Uterus (tissue), 3 donors: ENCODE measurements at regions not wholly inside any gene's neighbourhood (a gene's known extent, or its start where the extent isn't known, plus 50 kb on each side); places are given as distances from the start of the nearest gene placed in this dataset.

Source experiments
- DNase-seq, 2 donors: peaks; one replicate each; pipeline ENCODE4 v3.0.0-alpha.2; 2019 to 2020
- H3K27ac ChIP-seq, 2 donors: fragments of 200-600 bp; sonication (generic); 1 replicate in 1 of 2; 2 replicates in 1 of 2; pipeline ENCODE4 v1.5.1; 2016 to 2018
- H3K27me3 ChIP-seq, 2 donors: fragments of 200-600 bp; sonication (generic); one replicate each; pipeline ENCODE4 v1.5.1; 2018 to 2019; ENCODE audit warnings: control low read depth in 1 of 2
- H3K36me3 ChIP-seq, 2 donors: fragments of 200-600 bp; sonication (generic); one replicate each; pipeline ENCODE4 v1.5.1; 2019; ENCODE audit warnings: control low read depth in 1 of 2
- H3K4me1 ChIP-seq, 2 donors: fragments of 200-600 bp; sonication (generic); one replicate each; pipeline ENCODE4 v1.5.1; 2018 to 2019; ENCODE audit warnings: control low read depth in 1 of 2
- H3K4me3 ChIP-seq, 2 donors: fragments of 200-600 bp; sonication (generic); 1 replicate in 1 of 2; 2 replicates in 1 of 2; pipeline ENCODE4 v1.5.1; 2018 to 2019; ENCODE audit warnings: mild to moderate bottlenecking in 1 of 2
- H3K9me3 ChIP-seq, 2 donors: fragments of 200-600 bp; sonication (generic); one replicate each; pipeline ENCODE4 v1.5.1; 2019; ENCODE audit warnings: control low read depth in 1 of 2
- CTCF ChIP-seq, 4 experiments: fragments of 200-600 bp in 2 of 4; fragments of 450-650 bp in 2 of 4; sonication (generic) in 2 of 4; IDR thresholded peaks; one replicate each; pipeline ENCODE4 v1.5.1; 2016 to 2019; ENCODE audit warnings: antibody characterized with exemption in 4 of 4, mild to moderate bottlenecking in 2 of 4, moderate library complexity in 1 of 4
- POLR2A ChIP-seq, 2 donors: fragments of 450-650 bp; IDR thresholded peaks; one replicate each; pipeline ENCODE4 v1.6.1; 2016; ENCODE audit warnings: antibody characterized with exemption in 2 of 2, mild to moderate bottlenecking in 1 of 2, moderate library complexity in 1 of 2
- intact Hi-C: fragments of 100-400 bp; cut with DNase I; formaldehyde crosslinking; loops from one replicate; pipeline ENCODE4 v1.15.1; 2023; ENCODE audit warnings: low total_unique reads
- donor health status: DM: yes; HTN: yes; CAD: no.

GRCh38 chr16:55040366-55041086 is 109.9 kb downstream of the IRX5 start:
- no peak for DNase-seq
- H3K4me3 ChIP-seq, result no peak overlapping the region
- no peaks in the 10 kb centered on the region for H3K27me3 ChIP-seq
- no peak overlapping the region for H3K27ac ChIP-seq
- TF ChIP-seq CTCF (IDR thresholded peaks at IDR 0.05) (no peak), POLR2A (IDR thresholded peaks at IDR 0.05) (no peak)
- H3K36me3 ChIP-seq, result no peaks in the 10 kb centered on the region
- no peaks in the 10 kb centered on the region for H3K9me3 ChIP-seq
- intact Hi-C loops, result no loop called here
- no peaks in the 10 kb centered on the region for H3K4me1 ChIP-seq

GRCh38 chr16:55041540-55042234 is 111.0 kb downstream of the IRX5 start:
- Histone ChIP-seq H3K36me3 (no peaks in the 10 kb centered on the region), H3K9me3 (no peaks in the 10 kb centered on the region), H3K4me3 (no peak overlapping the region), H3K27me3 (no peaks in the 10 kb centered on the region), H3K27ac (no peak overlapping the region), H3K4me1 (no peaks in the 10 kb centered on the region)
- TF ChIP-seq POLR2A (IDR thresholded peaks at IDR 0.05) (no peak), CTCF (IDR thresholded peaks at IDR 0.05) (no peak)
- intact Hi-C loops, result no loop called here
- DNase-seq, result no peak

GRCh38 chr16:55042556-55043432 is 112.1 kb downstream of the IRX5 start:
- H3K27me3 ChIP-seq, result no peaks in the 10 kb centered on the region
- intact Hi-C loops, result no loop called here

GRCh38 chr16:55043499-55043898 is 112.8 kb downstream of the IRX5 start:
- intact Hi-C loops, result no loop called here
- no peak for DNase-seq
- Histone ChIP-seq H3K27me3 (no peaks in the 10 kb centered on the region), H3K9me3 (no peaks in the 10 kb centered on the region), H3K4me1 (no peaks in the 10 kb centered on the region), H3K4me3 (no peak overlapping the region), H3K36me3 (no peaks in the 10 kb centered on the region), H3K27ac (no peak overlapping the region)
- TF ChIP-seq CTCF (IDR thresholded peaks at IDR 0.05) (no peak), POLR2A (IDR thresholded peaks at IDR 0.05) (no peak)

More at GRCh38 chr16:55042556-55043432, 112.1 kb downstream of the IRX5 start:
- Histone ChIP-seq H3K4me1 (no peaks in the 10 kb centered on the region), H3K4me3 (no peak overlapping the region), H3K36me3 (no peaks in the 10 kb centered on the region), H3K27ac (no peak overlapping the region), H3K9me3 (no peaks in the 10 kb centered on the region)
- TF ChIP-seq POLR2A (IDR thresholded peaks at IDR 0.05) (no peak), CTCF (IDR thresholded peaks at IDR 0.05) (no peak)
- no peak for DNase-seq
